H1 (cell line): ENCODE measurements at regions not wholly inside any gene's neighbourhood (a gene's known extent, or its start where the extent isn't known, plus 50 kb on each side); places are given as distances from the start of the nearest gene placed in this dataset.

ENCODE experiments used
- CTCF ChIA-PET: fragments of 300-600 bp; sonication (Branson Sonifier 250); formaldehyde crosslinking; loops from one replicate; lab custom pipeline; 2021; ENCODE audit not compliant: partially characterized antibody; lab: Charles Lee
- POLR2A ChIA-PET: fragments of 300-600 bp; sonication (Branson Sonifier 250); formaldehyde crosslinking; loops from one replicate; lab custom pipeline; 2021; ENCODE audit warnings: inconsistent platforms; ENCODE audit not compliant: partially characterized antibody; lab: Charles Lee
- DNase-seq, 2 experiments: peaks; one replicate each; pipeline versions ENCODE4 v3.0.0 to v3.0.0-alpha.2; 2010 to 2022; ENCODE audit warnings: low spot score in 2 of 2, low read depth in 1 of 2, mixed read lengths in 1 of 2
- FAIRE-seq: peaks from 2 replicates; lab custom pipeline; 2011; peaks lifted over from hg19 to GRCh38; lab: Jason Lieb, UNC
- H2AFZ ChIP-seq: 2 replicates; pipeline ENCODE4 v1.8.1; 2012; ENCODE audit warnings: low read length, inconsistent platforms
- H2AK5ac ChIP-seq: 2 replicates; pipeline ENCODE4 v1.6.1; 2013; ENCODE audit warnings: low read depth, low read length
- H2BK120ac ChIP-seq: replicated peaks from 2 replicates; pipeline ENCODE3; 2013; ENCODE audit warnings: low read depth, low read length, inconsistent platforms
- H2BK12ac ChIP-seq: 2 replicates; pipeline ENCODE4 v1.6.1; 2013; ENCODE audit warnings: low read depth, low read length
- H2BK15ac ChIP-seq: 2 replicates; pipeline ENCODE4 v1.6.1; 2013; ENCODE audit warnings: low read length
- H2BK20ac ChIP-seq: 2 replicates; pipeline ENCODE4 v1.6.1; 2013; ENCODE audit warnings: low read length
- H2BK5ac ChIP-seq: 2 replicates; pipeline ENCODE4 v1.6.1; 2013; ENCODE audit warnings: low read depth, low read length
- H3K14ac ChIP-seq: 2 replicates; pipeline ENCODE4 v1.6.1; 2013; ENCODE audit warnings: inconsistent platforms; ENCODE audit not compliant: insufficient read length
- H3K18ac ChIP-seq: 2 replicates; pipeline ENCODE4 v1.6.1; 2013; ENCODE audit warnings: low read length; ENCODE audit errors: extremely low read depth
- H3K23ac ChIP-seq: 2 replicates; pipeline ENCODE4 v1.6.1; 2013; ENCODE audit warnings: inconsistent platforms; ENCODE audit not compliant: insufficient read length
- H3K23me2 ChIP-seq: 2 replicates; pipeline ENCODE4 v1.6.1; 2013; ENCODE audit warnings: low read depth, low read length
- H3K27ac ChIP-seq: 2 replicates; pipeline ENCODE4 v1.6.1; 2011; ENCODE audit warnings: low read depth, low read length, inconsistent platforms
- H3K27me3 ChIP-seq, 4 experiments: replicated peaks in 1 of 4; 1 replicate in 1 of 4; 2 replicates in 3 of 4; pipeline versions ENCODE4 v1.6.1 to v1.8.1; 2011 to 2013; ENCODE audit warnings: low read length in 3 of 4, mild to moderate bottlenecking in 3 of 4, inconsistent platforms in 2 of 4, mixed read lengths in 2 of 4, moderate library complexity in 1 of 4; ENCODE audit not compliant: control insufficient read depth in 3 of 4, insufficient read depth in 3 of 4; ENCODE audit errors: extremely low read depth in 1 of 4
- H3K36me3 ChIP-seq, 4 experiments: 2 replicates each; pipeline versions ENCODE4 v1.6.1 to v1.8.1; 2011 to 2013; ENCODE audit warnings: mild to moderate bottlenecking in 4 of 4, low read length in 3 of 4, moderate library complexity in 2 of 4, control low read depth in 1 of 4, inconsistent platforms in 1 of 4; ENCODE audit not compliant: insufficient read depth in 4 of 4, control insufficient read depth in 2 of 4
- H3K4ac ChIP-seq: replicated peaks from 2 replicates; pipeline ENCODE3; 2013; ENCODE audit warnings: low read length, low read depth, mixed read lengths, inconsistent platforms; ENCODE audit not compliant: insufficient read length
- H3K4me1 ChIP-seq, 4 experiments: replicated peaks in 1 of 4; 1 replicate in 1 of 4; 2 replicates in 3 of 4; pipeline versions ENCODE4 v1.6.1 to v1.8.1; 2011 to 2013; ENCODE audit warnings: low read length in 3 of 4, inconsistent platforms in 2 of 4, mixed read lengths in 1 of 4; ENCODE audit not compliant: insufficient read depth in 4 of 4, control insufficient read depth in 3 of 4
- H3K4me2 ChIP-seq, 2 experiments: 2 replicates each; pipeline versions ENCODE4 v1.6.1 to v1.8.1; 2011 to 2013; ENCODE audit warnings: low read depth in 2 of 2, low read length in 2 of 2, control low read depth in 1 of 2, inconsistent platforms in 1 of 2, mild to moderate bottlenecking in 1 of 2; ENCODE audit not compliant: insufficient read depth in 1 of 2
- H3K4me3 ChIP-seq, 4 experiments: fragments of 200-600, 300-600 bp in 1 of 4; sonication (generic), shearing (Covaris generic), sonication (Bioruptor Twin) in 1 of 4; 2 replicates each; pipeline versions ENCODE4 v1.5.1 to v1.8.1; 2011 to 2016; ENCODE audit warnings: low read length in 4 of 4, low read depth in 3 of 4, control low read depth in 2 of 4, inconsistent platforms in 2 of 4, mild to moderate bottlenecking in 2 of 4, mixed read lengths in 1 of 4, moderate library complexity in 1 of 4; ENCODE audit not compliant: insufficient read depth in 2 of 4; ENCODE audit errors: extremely low read depth in 1 of 4
- H3K56ac ChIP-seq: replicated peaks from 2 replicates; pipeline ENCODE3; 2013; ENCODE audit warnings: low read depth, mild to moderate bottlenecking, mixed read lengths, low read length, inconsistent platforms; ENCODE audit not compliant: insufficient read length
- H3K79me1 ChIP-seq: 2 replicates; pipeline ENCODE4 v1.6.1; 2013; ENCODE audit warnings: low read depth, low read length, control low read depth
- H3K79me2 ChIP-seq, 2 experiments: 2 replicates each; pipeline versions ENCODE4 v1.6.1 to v1.8.1; 2012 to 2013; ENCODE audit warnings: low read length in 2 of 2, mild to moderate bottlenecking in 2 of 2, inconsistent platforms in 1 of 2; ENCODE audit not compliant: insufficient read depth in 2 of 2, control insufficient read depth in 1 of 2
- H3K9ac ChIP-seq, 4 experiments: replicated peaks in 1 of 4; 1 replicate in 1 of 4; 2 replicates in 3 of 4; pipeline versions ENCODE4 v1.6.1 to v1.8.1; 2011 to 2013; ENCODE audit warnings: low read depth in 3 of 4, low read length in 3 of 4, control low read depth in 2 of 4, mild to moderate bottlenecking in 2 of 4, moderate library complexity in 2 of 4, inconsistent platforms in 1 of 4; ENCODE audit errors: extremely low read depth in 1 of 4
- H3K9me3 ChIP-seq, 2 experiments: 2 replicates each; pipeline versions ENCODE4 v1.6.1 to v1.8.1; 2012 to 2013; ENCODE audit warnings: mild to moderate bottlenecking in 2 of 2, moderate library complexity in 2 of 2, control low read depth in 1 of 2, inconsistent platforms in 1 of 2, low read depth in 1 of 2, low read length in 1 of 2, mixed read lengths in 1 of 2; ENCODE audit not compliant: insufficient read depth in 2 of 2
- H4K20me1 ChIP-seq, 2 experiments: replicated peaks in 1 of 2; 2 replicates each; pipeline versions ENCODE3 to v1.8.1; 2011 to 2013; ENCODE audit warnings: inconsistent platforms in 2 of 2, low read length in 2 of 2, mild to moderate bottlenecking in 1 of 2; ENCODE audit not compliant: insufficient read depth in 2 of 2, control insufficient read depth in 1 of 2
- H4K5ac ChIP-seq: 2 replicates; pipeline ENCODE4 v1.6.1; 2013; ENCODE audit warnings: low read length, low read depth, mixed read lengths, inconsistent platforms; ENCODE audit not compliant: insufficient read length
- H4K8ac ChIP-seq: 2 replicates; pipeline ENCODE4 v1.8.0; 2013; ENCODE audit warnings: mild to moderate bottlenecking, moderate library complexity, low read length, inconsistent platforms; ENCODE audit not compliant: insufficient read depth; ENCODE audit errors: extremely low read depth
- H4K91ac ChIP-seq: replicated peaks from 2 replicates; pipeline ENCODE3; 2013; ENCODE audit warnings: low read length, mixed read lengths, inconsistent platforms; ENCODE audit not compliant: insufficient read length
- ASH2L ChIP-seq: fragments of 200-600, 300-600 bp; sonication (generic); IDR thresholded peaks from one replicate; pipeline ENCODE4 v1.7.1; 2017; ENCODE audit warnings: low read length
- CBX5 ChIP-seq: fragments of 300-800, 300-1000 bp; sonication (generic); IDR thresholded peaks from 2 replicates; pipeline ENCODE4 v1.7.1; 2016; ENCODE audit warnings: antibody characterized with exemption, low read length, low read depth
- CHD2 ChIP-seq: IDR thresholded peaks from 2 replicates; pipeline ENCODE4 v1.6.1; 2012; ENCODE audit warnings: low read length, improper control_type of control experiment
- EZH2 ChIP-seq: fragments of 200-600 bp; sonication (generic); IDR thresholded peaks from 2 replicates; pipeline ENCODE4 v1.7.1; 2012; ENCODE audit warnings: low read depth, mild to moderate bottlenecking, moderate library complexity, low read length, inconsistent platforms; ENCODE audit not compliant: severe bottlenecking
- FOSL1 ChIP-seq: IDR thresholded peaks from 2 replicates; pipeline ENCODE4 v1.6.1; 2011; ENCODE audit warnings: mild to moderate bottlenecking, low read depth, low read length, moderate library complexity; ENCODE audit not compliant: insufficient read depth
- POLR2AphosphoS5 ChIP-seq: IDR thresholded peaks from 2 replicates; pipeline ENCODE4 v1.6.1; 2011; ENCODE audit warnings: low read depth, low read length
- TBP ChIP-seq: IDR thresholded peaks from 2 replicates; pipeline ENCODE4 v1.6.1; 2011; ENCODE audit warnings: low read depth, low read length, improper control_type of control experiment
- TCF12 ChIP-seq: IDR thresholded peaks from 2 replicates; pipeline ENCODE4 v1.6.1; 2011; ENCODE audit warnings: low read depth, mild to moderate bottlenecking, low read length
- WGBS, 2 experiments: shearing (Covaris generic) in 1 of 2; methylation state at CpG; one replicate each; pipeline versions ENCODE4 v1.1.6 to v1.1.7; 2013 to 2015; ENCODE audit warnings: low lambda C conversion rate in 2 of 2, mixed read lengths in 2 of 2, inconsistent platforms in 1 of 2, low coverage in 1 of 2, missing lambda C conversion rate in 1 of 2; ENCODE audit not compliant: insufficient replicate concordance in 2 of 2, insufficient coverage in 1 of 2, insufficient read length in 1 of 2; ENCODE audit errors: extremely low coverage in 1 of 2, missing lambda C conversion rate in 1 of 2; 5-methylcytosine and 5-hydroxymethylcytosine counted together

DNA sequence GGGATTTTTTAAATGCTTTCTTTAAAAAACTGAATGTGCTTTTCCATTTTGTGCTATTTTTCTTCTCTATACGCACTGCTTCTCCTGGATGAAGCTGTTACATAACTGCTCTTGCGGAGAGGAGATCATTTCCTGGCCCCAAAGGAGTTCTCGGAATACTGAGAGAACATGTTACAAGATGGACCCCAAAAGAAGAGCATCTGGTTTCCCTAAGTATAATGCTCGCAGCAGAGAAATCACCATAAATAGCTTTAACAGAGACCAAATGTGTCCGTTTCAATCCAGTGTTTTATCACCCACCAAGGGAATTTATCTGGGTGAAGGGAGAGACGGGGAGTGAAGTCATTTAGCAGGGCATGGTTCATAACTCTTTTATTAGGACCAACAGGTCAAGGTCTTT lies 80.1 kb downstream of the RBM43 start:
- H3K9ac ChIP-seq = no peak overlapping the region
- no peak overlapping the region for H3K4ac ChIP-seq
- ChIA-PET POLR2A (no interaction called here), CTCF (interaction anchor here (0.7 to 1.4 kb wide), 2 partner anchors 58 to 149 kb away, joined by 3 read pairs; no protein-coding TSS in a partner anchor)
- WGBS, 2 experiments = 88% methylated on average over 6 of the region's 6 CpGs; no CpG with 5 or more reads in 1 of the 2 experiments
- no peak overlapping the region for H3K56ac ChIP-seq
- H2BK15ac ChIP-seq = no peak overlapping the region
- no peak overlapping the region for H3K4me2 ChIP-seq
- H3K79me1 ChIP-seq = no peaks in the 10 kb centered on the region
- H2BK120ac ChIP-seq = no peak overlapping the region
- no peaks in the 10 kb centered on the region for H3K36me3 ChIP-seq
- DNase-seq = no peak
- H3K4me3 ChIP-seq = no peak overlapping the region
- no peak overlapping the region for H2AFZ ChIP-seq
- H2BK12ac ChIP-seq = no peak overlapping the region
- peaks cover 0 to 5% (median 4%) of the 10 kb centered on the region in 4 experiments; a peak in 5 of 7 replicates for H3K4me1 ChIP-seq
- no peak overlapping the region for H4K8ac ChIP-seq
- H3K27me3 ChIP-seq = 0 out of 7 replicates have a peak, but pooled peaks cover 0 to 2% (median 0%) of the 10 kb centered on the region in 4 experiments
- H2AK5ac ChIP-seq = no peak overlapping the region
- FAIRE-seq = no peak
- TF ChIP-seq ASH2L = no peak
- TF ChIP-seq TBP = no peak
- no peak for TF ChIP-seq CHD2
- TF ChIP-seq POLR2AphosphoS5 = no peak
- no peak for TF ChIP-seq TCF12
- TF ChIP-seq CBX5 = no peak
- no peak for TF ChIP-seq EZH2
- no peak for TF ChIP-seq FOSL1
- H4K20me1 ChIP-seq = no peaks in the 10 kb centered on the region
- no peak overlapping the region for H3K18ac ChIP-seq
- no peak overlapping the region for H4K91ac ChIP-seq
- H2BK20ac ChIP-seq = no peak overlapping the region
- H3K79me2 ChIP-seq = no peaks in the 10 kb centered on the region
- no peak overlapping the region for H3K14ac ChIP-seq
- no peak overlapping the region for H4K5ac ChIP-seq
- H3K9me3 ChIP-seq = no peaks in the 10 kb centered on the region
- H3K27ac ChIP-seq = no peak overlapping the region
- no peaks in the 10 kb centered on the region for H3K23me2 ChIP-seq
- H2BK5ac ChIP-seq = no peak overlapping the region
- H3K23ac ChIP-seq = no peak overlapping the region
